SK-N-MC (cell line): ENCODE measurements at regions not wholly inside any gene's neighbourhood (a gene's known extent, or its start where the extent isn't known, plus 50 kb on each side); places are given as distances from the start of the nearest gene placed in this dataset.

ENCODE experiments used
- EZH2 ChIP-seq: fragments of 200-600 bp; sonication (generic); IDR thresholded peaks from one replicate; pipeline ENCODE4 v1.6.1; 2017; ENCODE audit warnings: antibody characterized with exemption
- FOXP2 ChIP-seq: optimal IDR thresholded peaks from 2 replicates; pipeline ENCODE3; 2011; ENCODE audit warnings: mild to moderate bottlenecking, moderate library complexity; ENCODE audit not compliant: insufficient read depth; ENCODE audit errors: extremely low read length, control extremely low read depth
- POLR2AphosphoS5 ChIP-seq: IDR thresholded peaks from 2 replicates; pipeline ENCODE4 v1.6.1; 2012; ENCODE audit warnings: mild to moderate bottlenecking, low read depth, low read length, borderline replicate concordance

DNA sequence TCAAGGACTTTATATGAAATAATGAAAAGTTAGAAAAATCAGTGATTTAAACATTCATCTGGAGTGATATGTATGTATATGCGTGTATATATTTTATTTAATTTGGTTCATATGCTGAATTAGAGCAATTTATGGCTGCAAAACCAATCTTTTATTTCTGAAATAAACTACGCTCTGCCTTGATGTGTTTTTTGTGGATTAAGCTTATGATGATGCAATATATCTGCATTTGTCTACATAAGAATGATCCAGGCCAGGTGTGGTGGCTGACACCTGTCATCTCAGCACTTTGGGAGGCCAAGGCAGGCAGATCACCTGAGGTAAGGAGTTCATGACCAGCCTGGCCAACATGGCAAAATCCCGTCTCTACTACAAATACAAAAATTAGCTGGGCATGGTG is 1842.3 kb upstream of the CDH6 start:
- TF ChIP-seq POLR2AphosphoS5 (no peak), FOXP2 (no peak), EZH2 (no peak)
